ENCODE measurements at regions not wholly inside any gene's neighbourhood (a gene's known extent, or its start where the extent isn't known, plus 50 kb on each side); places are given as distances from the start of the nearest gene placed in this dataset.
"Not testable (repeated sequence)": the region's sequence is repeated elsewhere in the genome, so short reads cannot be mapped to it uniquely, and the experiment has no call there.

GRCh38 chr2:198280145-198280544 lies 475.8 kb downstream of the PLCL1 start:
- H3K36me3 ChIP-seq: no peaks in the 10 kb centered on the region
- no peak overlapping the region for H3K27ac ChIP-seq
- H3K9me3 ChIP-seq (ENCODE audit: severe bottlenecking): no peaks in the 10 kb centered on the region
- H3K4me3 ChIP-seq (ENCODE audit: low read depth, low read length): no peak overlapping the region
- no peaks in the 10 kb centered on the region for H3K27me3 ChIP-seq (ENCODE audit: insufficient read depth, low read depth, severe bottlenecking)
- DNase-seq: no peak
- no peak for TF ChIP-seq CTCF (IDR thresholded peaks at IDR 0.05; ENCODE audit: low read depth, low read length)

GRCh38 chr2:198279026-198279425 lies 474.6 kb downstream of the PLCL1 start:
- H3K27ac ChIP-seq: no peak overlapping the region
- H3K9me3 ChIP-seq (ENCODE audit: severe bottlenecking): no peaks in the 10 kb centered on the region
- TF ChIP-seq CTCF (IDR thresholded peaks at IDR 0.05; ENCODE audit: low read depth, low read length): no peak
- H3K4me3 ChIP-seq (ENCODE audit: low read depth, low read length): no peak overlapping the region
- no peak for DNase-seq
- no peaks in the 10 kb centered on the region for H3K27me3 ChIP-seq (ENCODE audit: insufficient read depth, low read depth, severe bottlenecking)
- H3K36me3 ChIP-seq: no peaks in the 10 kb centered on the region

GRCh38 chr2:198277181-198277580 lies 472.8 kb downstream of the PLCL1 start:
- TF ChIP-seq CTCF (IDR thresholded peaks at IDR 0.05; ENCODE audit: low read depth, low read length): no peak
- no peaks in the 10 kb centered on the region for H3K9me3 ChIP-seq (ENCODE audit: severe bottlenecking)
- H3K4me3 ChIP-seq (ENCODE audit: low read depth, low read length): no peak overlapping the region
- H3K27ac ChIP-seq: no peak overlapping the region
- H3K27me3 ChIP-seq (ENCODE audit: insufficient read depth, low read depth, severe bottlenecking): no peaks in the 10 kb centered on the region
- no peak for DNase-seq
- H3K36me3 ChIP-seq: no peaks in the 10 kb centered on the region

- H3K27ac ChIP-seq: no peak overlapping the region
- no peak overlapping the region for H3K4me3 ChIP-seq (ENCODE audit: low read depth, low read length)
- no peak for TF ChIP-seq CTCF (IDR thresholded peaks at IDR 0.05; ENCODE audit: low read depth, low read length)
- H3K36me3 ChIP-seq: no peaks in the 10 kb centered on the region
- no peak for DNase-seq
- no peaks in the 10 kb centered on the region for H3K27me3 ChIP-seq (ENCODE audit: insufficient read depth, low read depth, severe bottlenecking)
- H3K9me3 ChIP-seq (ENCODE audit: severe bottlenecking): no peaks in the 10 kb centered on the region
Observed at GRCh38 chr2:198273660-198274059, 469.3 kb downstream of the PLCL1 start.

- not testable (repeated sequence) for H3K27me3 ChIP-seq (ENCODE audit: insufficient read depth, low read depth, severe bottlenecking); H3K9me3 ChIP-seq (ENCODE audit: severe bottlenecking); DNase-seq; H3K27ac ChIP-seq; H3K4me3 ChIP-seq (ENCODE audit: low read depth, low read length); H3K36me3 ChIP-seq
Observed at GRCh38 chr2:198270157-198270556, 465.8 kb downstream of the PLCL1 start.

GRCh38 chr2:198268519-198268918 lies 464.1 kb downstream of the PLCL1 start:
- H3K4me3 ChIP-seq (ENCODE audit: low read depth, low read length): no peak overlapping the region
- no peaks in the 10 kb centered on the region for H3K9me3 ChIP-seq (ENCODE audit: severe bottlenecking)
- no peak overlapping the region for H3K27ac ChIP-seq
- TF ChIP-seq CTCF (IDR thresholded peaks at IDR 0.05; ENCODE audit: low read depth, low read length): no peak
- DNase-seq: no peak
- no peaks in the 10 kb centered on the region for H3K36me3 ChIP-seq
- H3K27me3 ChIP-seq (ENCODE audit: insufficient read depth, low read depth, severe bottlenecking): no peaks in the 10 kb centered on the region
